ENCODE measurements at regions not wholly inside any gene's neighbourhood (a gene's known extent, or its start where the extent isn't known, plus 50 kb on each side); places are given as distances from the start of the nearest gene placed in this dataset.

DNA sequence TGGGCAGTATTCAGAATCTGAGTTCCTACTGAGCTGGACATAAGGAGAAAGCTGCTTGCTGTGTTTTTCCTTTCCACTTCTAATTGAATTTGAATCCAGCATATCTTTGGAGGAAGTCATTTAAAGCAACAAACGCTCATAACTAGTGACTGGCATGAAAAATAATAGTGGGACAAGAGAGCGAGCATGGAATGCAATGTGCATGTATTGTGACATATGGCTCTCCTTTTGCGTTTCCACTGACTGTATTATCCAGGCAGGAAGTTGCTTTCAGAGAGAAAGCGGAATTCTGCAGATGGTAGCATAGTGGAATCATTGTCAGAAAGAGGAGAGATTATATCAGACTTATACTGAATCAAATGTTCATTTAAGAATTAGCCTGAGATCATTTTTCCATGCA lies 368.6 kb downstream of the REEP3 start:
- no peak for ATAC-seq

GRCh38 chr10:63896992-63897391 lies 375.8 kb downstream of the REEP3 start:
- no peak overlapping the region for H3K4me3 ChIP-seq
- Mint-ChIP-seq H3K9me3 (no peaks in the 10 kb centered on the region; the same call in 2 of the 3 replicates), H3K27ac (no peak overlapping the region), H3K36me3 (ENCODE audit: low read depth) (no peaks in the 10 kb centered on the region), H3K4me1 (no peaks in the 10 kb centered on the region), H3K27me3 (ENCODE audit: insufficient read depth, low read depth, poor library complexity) (peaks cover 2% of the 10 kb centered on the region), H3K4me3 (no peak overlapping the region)
- no peak for ATAC-seq
- H3K27ac ChIP-seq (ENCODE audit: low read depth): no peak overlapping the region
- no peaks in the 10 kb centered on the region for H3K79me2 ChIP-seq (replicated peaks; ENCODE audit: insufficient read depth)
- H2AFZ ChIP-seq: no peak overlapping the region
- no peaks in the 10 kb centered on the region for H3F3A ChIP-seq (replicated peaks; ENCODE audit: low read depth)
- H3K4me1 ChIP-seq (ENCODE audit: insufficient read depth): no peaks in the 10 kb centered on the region
- no peak for DNase-seq (ENCODE audit: low spot score)
- no peaks in the 10 kb centered on the region for H3K27me3 ChIP-seq (ENCODE audit: insufficient read depth)
- H3K4me2 ChIP-seq: no peak overlapping the region
- no peaks in the 10 kb centered on the region for H4K20me1 ChIP-seq (replicated peaks; ENCODE audit: insufficient read depth)
- no peaks in the 10 kb centered on the region for H3K36me3 ChIP-seq (ENCODE audit: insufficient read depth)
- no peaks in the 10 kb centered on the region for H3K9me2 ChIP-seq (ENCODE audit: insufficient read depth)
- TF ChIP-seq ETS1 (IDR thresholded peaks at IDR 0.05) (no peak), JUNB (IDR thresholded peaks at IDR 0.05; ENCODE audit: unreplicated experiment) (no peak), ZNF462 (CRISPR knock-in tag; IDR thresholded peaks at IDR 0.05) (no peak), ZNF114 (CRISPR knock-in tag; IDR thresholded peaks at IDR 0.05) (no peak), EZH2 (IDR thresholded peaks at IDR 0.05; ENCODE audit: low read depth, unreplicated experiment) (no peak), EZH2phosphoT487 (IDR thresholded peaks at IDR 0.05; ENCODE audit: unreplicated experiment) (no peak)

More for the DNA sequence above, 368.6 kb downstream of the REEP3 start:
- Histone ChIP-seq H3K27ac (ENCODE audit: low read depth) (no peak overlapping the region), H3K4me1 (ENCODE audit: insufficient read depth) (peaks cover 6% of the 10 kb centered on the region; the same call in 1 of the 2 replicates), H3K4me3 (no peak overlapping the region), H3K4me2 (no peak overlapping the region), H3F3A (replicated peaks; ENCODE audit: low read depth) (no peaks in the 10 kb centered on the region), H3K36me3 (ENCODE audit: insufficient read depth) (no peaks in the 10 kb centered on the region), H3K79me2 (replicated peaks; ENCODE audit: insufficient read depth) (no peaks in the 10 kb centered on the region), H4K20me1 (replicated peaks; ENCODE audit: insufficient read depth) (no peaks in the 10 kb centered on the region), H2AFZ (peak overlapping the region; percentile 74; the same call in 1 of the 2 replicates), H3K9me2 (ENCODE audit: insufficient read depth) (peaks cover 5% of the 10 kb centered on the region; the same call in 1 of the 2 replicates), H3K27me3 (ENCODE audit: insufficient read depth) (no peaks in the 10 kb centered on the region)
- no peak for DNase-seq (ENCODE audit: low spot score)
- H3K36me3 Mint-ChIP-seq (ENCODE audit: low read depth): no peaks in the 10 kb centered on the region
- no peak overlapping the region for H3K4me3 Mint-ChIP-seq
- H3K27ac Mint-ChIP-seq: no peak overlapping the region
- no peak for TF ChIP-seq JUNB (IDR thresholded peaks at IDR 0.05; ENCODE audit: unreplicated experiment)
- no peak for TF ChIP-seq NANOG (IDR thresholded peaks at IDR 0.05; ENCODE audit: borderline replicate concordance)
- no peak for TF ChIP-seq ZNF114 (CRISPR knock-in tag; IDR thresholded peaks at IDR 0.05)
- TF ChIP-seq CREB1 (CRISPR knock-in tag; IDR thresholded peaks at IDR 0.05; ENCODE audit: low read depth): no peak
- no peak for TF ChIP-seq POLR2AphosphoS5 (IDR thresholded peaks at IDR 0.05; ENCODE audit: low read depth)
- TF ChIP-seq CTCF (conservative IDR thresholded peaks at IDR 0.05; ENCODE audit: low read depth in 2 of 2): no peak
- TF ChIP-seq EZH2 (IDR thresholded peaks at IDR 0.05; ENCODE audit: low read depth, unreplicated experiment): no peak
- no peaks in the 10 kb centered on the region for H3K9me3 Mint-ChIP-seq
- peaks cover 3% of the 10 kb centered on the region for H3K27me3 Mint-ChIP-seq (ENCODE audit: insufficient read depth, low read depth, poor library complexity)
- H3K4me1 Mint-ChIP-seq: peaks cover 9% of the 10 kb centered on the region
